ENCODE measurements at regions not wholly inside any gene's neighbourhood (a gene's known extent, or its start where the extent isn't known, plus 50 kb on each side); places are given as distances from the start of the nearest gene placed in this dataset.

GRCh38 chr1:198472997-198473396 is 67.5 kb downstream of the ATP6V1G3 start:
- no peak for DNase-seq (ENCODE audit: low read depth)

GRCh38 chr1:198472119-198472518 is 68.4 kb downstream of the ATP6V1G3 start:
- DNase-seq (ENCODE audit: low read depth): no peak

- no peak for DNase-seq (ENCODE audit: low read depth)
These were observed 72.6 kb downstream of the ATP6V1G3 start for GRCh38 chr1:198467907-198468306.

GRCh38 chr1:198467342-198467741 is 73.1 kb downstream of the ATP6V1G3 start:
- no peak for DNase-seq (ENCODE audit: low read depth)

- DNase-seq (ENCODE audit: low read depth): peak; percentile 63
These were observed 75.0 kb downstream of the ATP6V1G3 start for GRCh38 chr1:198465201-198466144.

GRCh38 chr1:198463709-198464108 is 76.8 kb downstream of the ATP6V1G3 start:
- no peak for DNase-seq (ENCODE audit: low read depth)

- DNase-seq (ENCODE audit: low read depth): peak; percentile 41
These were observed 78.0 kb downstream of the ATP6V1G3 start for GRCh38 chr1:198462365-198463019.

- DNase-seq (ENCODE audit: low read depth): no peak
These were observed 84.5 kb downstream of the ATP6V1G3 start for GRCh38 chr1:198455966-198456365.

- no peak for DNase-seq (ENCODE audit: low read depth)
These were observed 90.6 kb downstream of the ATP6V1G3 start for GRCh38 chr1:198449727-198450433.

GRCh38 chr1:198449261-198449660 is 91.2 kb downstream of the ATP6V1G3 start:
- no peak for DNase-seq (ENCODE audit: low read depth)

- DNase-seq (ENCODE audit: low read depth): no peak
These were observed 93.0 kb downstream of the ATP6V1G3 start for GRCh38 chr1:198447468-198447867.

- DNase-seq (ENCODE audit: low read depth): no peak
These were observed 94.6 kb downstream of the ATP6V1G3 start for GRCh38 chr1:198445872-198446271.

GRCh38 chr1:198444792-198445191 is 95.7 kb downstream of the ATP6V1G3 start:
- DNase-seq (ENCODE audit: low read depth): peak; percentile 77

- peak; percentile 93 for DNase-seq (ENCODE audit: low read depth)
These were observed 96.9 kb downstream of the ATP6V1G3 start for GRCh38 chr1:198443365-198444233.

- DNase-seq (ENCODE audit: low read depth): no peak
These were observed 99.6 kb downstream of the ATP6V1G3 start for GRCh38 chr1:198440842-198441241.

GRCh38 chr1:198437332-198437731 is 103.1 kb downstream of the ATP6V1G3 start:
- peak; percentile 45 for DNase-seq (ENCODE audit: low read depth)

- no peak for DNase-seq (ENCODE audit: low read depth)
These were observed 104.2 kb downstream of the ATP6V1G3 start for GRCh38 chr1:198436276-198436675.

- no peak for DNase-seq (ENCODE audit: low read depth)
These were observed 105.4 kb downstream of the ATP6V1G3 start for GRCh38 chr1:198435056-198435455.

GRCh38 chr1:198424441-198424840 is 116.0 kb downstream of the ATP6V1G3 start:
- DNase-seq (ENCODE audit: low read depth): no peak

- DNase-seq (ENCODE audit: low read depth): no peak
These were observed 116.8 kb downstream of the ATP6V1G3 start for GRCh38 chr1:198423673-198424072.

GRCh38 chr1:198417039-198417438 is 123.4 kb downstream of the ATP6V1G3 start:
- peak; percentile 5 for DNase-seq (ENCODE audit: low read depth)

GRCh38 chr1:198416296-198416695 is 124.2 kb downstream of the ATP6V1G3 start:
- no peak for DNase-seq (ENCODE audit: low read depth)
